SK-N-MC (cell line): ENCODE measurements at regions not wholly inside any gene's neighbourhood (a gene's known extent, or its start where the extent isn't known, plus 50 kb on each side); places are given as distances from the start of the nearest gene placed in this dataset.

Source experiments
- EZH2 ChIP-seq: fragments of 200-600 bp; sonication (generic); IDR thresholded peaks from one replicate; pipeline ENCODE4 v1.6.1; 2017; ENCODE audit warnings: antibody characterized with exemption
- POLR2AphosphoS5 ChIP-seq: IDR thresholded peaks from 2 replicates; pipeline ENCODE4 v1.6.1; 2012; ENCODE audit warnings: mild to moderate bottlenecking, low read depth, low read length, borderline replicate concordance

DNA sequence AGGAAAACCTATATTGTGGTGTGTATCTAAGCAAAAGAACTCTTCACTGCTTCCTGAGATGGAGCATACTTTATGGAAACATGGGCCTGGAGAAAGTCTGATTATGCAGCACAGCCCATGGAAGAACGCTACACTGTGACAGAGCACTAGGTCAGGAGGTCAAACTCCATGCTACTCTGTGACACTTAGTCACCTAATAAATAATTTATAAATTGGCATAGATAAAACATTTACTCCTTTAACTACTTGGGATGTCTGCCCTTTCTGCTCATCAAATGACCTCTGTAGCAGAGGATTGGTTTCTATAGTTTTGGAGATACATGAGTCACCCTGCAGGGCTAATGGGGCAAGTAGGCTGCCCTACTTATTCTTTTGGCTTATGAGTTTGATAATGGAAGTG, 134.7 kb upstream of the BANK1 start:
- no peak for TF ChIP-seq EZH2
- TF ChIP-seq POLR2AphosphoS5: no peak
